SK-N-MC (cell line): ENCODE measurements at regions not wholly inside any gene's neighbourhood (a gene's known extent, or its start where the extent isn't known, plus 50 kb on each side); places are given as distances from the start of the nearest gene placed in this dataset.

ENCODE experiments used
- EZH2 ChIP-seq: fragments of 200-600 bp; sonication (generic); IDR thresholded peaks from one replicate; pipeline ENCODE4 v1.6.1; 2017; ENCODE audit warnings: antibody characterized with exemption
- POLR2AphosphoS5 ChIP-seq: IDR thresholded peaks from 2 replicates; pipeline ENCODE4 v1.6.1; 2012; ENCODE audit warnings: mild to moderate bottlenecking, low read depth, low read length, borderline replicate concordance

- TF ChIP-seq EZH2 (no peak), POLR2AphosphoS5 (no peak)
These were observed 1159.7 kb downstream of the BCL11B start for GRCh38 chr14:98112194-98112780.
